DND-41 (cell line): ENCODE measurements at regions not wholly inside any gene's neighbourhood (a gene's known extent, or its start where the extent isn't known, plus 50 kb on each side); places are given as distances from the start of the nearest gene placed in this dataset.

ENCODE experiments used
- CTCF ChIP-seq: IDR thresholded peaks from 2 replicates; pipeline ENCODE4 v1.5.1; 2012; ENCODE audit warnings: borderline replicate concordance, low read length, moderate library complexity, mild to moderate bottlenecking; ENCODE audit not compliant: poor library complexity, severe bottlenecking; ENCODE audit errors: extremely low read depth
- EZH2 ChIP-seq: IDR thresholded peaks from 3 replicates; pipeline ENCODE4 v1.6.1; 2012; ENCODE audit warnings: borderline replicate concordance, low read depth, mild to moderate bottlenecking, moderate library complexity, low read length, inconsistent platforms; ENCODE audit not compliant: severe bottlenecking

DNA sequence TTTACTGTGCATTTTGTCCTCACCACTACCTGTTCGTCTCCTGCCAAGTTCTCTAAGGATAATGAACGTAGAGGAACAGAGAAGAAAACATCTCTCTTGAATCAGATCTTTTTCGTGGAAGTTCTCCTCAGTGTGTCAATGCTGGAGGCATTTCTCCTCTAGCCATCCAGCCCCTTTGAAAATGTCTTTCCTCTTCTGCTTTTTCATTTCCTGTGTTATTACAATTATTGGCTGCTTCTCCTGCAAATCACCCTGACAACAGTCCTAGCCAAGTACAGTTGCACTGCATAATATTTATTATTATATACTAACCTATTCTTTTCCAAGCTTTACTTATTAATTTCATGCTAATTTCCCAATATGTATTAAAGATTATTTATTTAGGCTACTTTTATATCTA, 61.8 kb upstream of the TRPM3 start:
- TF ChIP-seq CTCF (no peak), EZH2 (no peak)
